ENCODE measurements at regions not wholly inside any gene's neighbourhood (a gene's known extent, or its start where the extent isn't known, plus 50 kb on each side); places are given as distances from the start of the nearest gene placed in this dataset.

DNA sequence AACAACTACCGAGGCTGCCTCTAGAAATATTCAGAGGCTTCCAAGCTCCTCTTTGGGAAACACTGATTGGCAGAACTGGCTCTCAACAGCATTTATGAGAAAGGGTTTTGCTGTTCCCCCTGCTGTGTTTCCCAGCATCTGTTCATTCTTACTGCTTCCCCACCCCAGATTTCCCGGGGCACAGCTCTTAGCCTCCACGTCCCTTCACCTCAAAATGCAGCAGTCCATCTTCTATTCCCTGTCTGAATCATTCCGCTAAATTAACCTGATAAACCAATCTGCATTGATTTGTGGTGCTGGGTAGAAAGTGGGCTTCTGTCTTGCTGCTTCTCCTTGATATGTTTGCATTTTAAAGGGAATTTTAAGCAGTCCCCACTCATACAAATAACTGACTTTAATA, 67.4 kb downstream of the PLK2 start:
- TF ChIP-seq EZH2 (IDR thresholded peaks at IDR 0.05; ENCODE audit: borderline replicate concordance, low read depth, low read length, poor library complexity, severe bottlenecking): no peak
- TF ChIP-seq, protein P1, sequence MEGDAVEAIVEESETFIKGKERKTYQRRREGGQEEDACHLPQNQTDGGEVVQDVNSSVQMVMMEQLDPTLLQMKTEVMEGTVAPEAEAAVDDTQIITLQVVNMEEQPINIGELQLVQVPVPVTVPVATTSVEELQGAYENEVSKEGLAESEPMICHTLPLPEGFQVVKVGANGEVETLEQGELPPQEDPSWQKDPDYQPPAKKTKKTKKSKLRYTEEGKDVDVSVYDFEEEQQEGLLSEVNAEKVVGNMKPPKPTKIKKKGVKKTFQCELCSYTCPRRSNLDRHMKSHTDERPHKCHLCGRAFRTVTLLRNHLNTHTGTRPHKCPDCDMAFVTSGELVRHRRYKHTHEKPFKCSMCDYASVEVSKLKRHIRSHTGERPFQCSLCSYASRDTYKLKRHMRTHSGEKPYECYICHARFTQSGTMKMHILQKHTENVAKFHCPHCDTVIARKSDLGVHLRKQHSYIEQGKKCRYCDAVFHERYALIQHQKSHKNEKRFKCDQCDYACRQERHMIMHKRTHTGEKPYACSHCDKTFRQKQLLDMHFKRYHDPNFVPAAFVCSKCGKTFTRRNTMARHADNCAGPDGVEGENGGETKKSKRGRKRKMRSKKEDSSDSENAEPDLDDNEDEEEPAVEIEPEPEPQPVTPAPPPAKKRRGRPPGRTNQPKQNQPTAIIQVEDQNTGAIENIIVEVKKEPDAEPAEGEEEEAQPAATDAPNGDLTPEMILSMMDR (conservative IDR thresholded peaks at IDR 0.05; ENCODE audit: low read depth, low read length): no peak
